GM12873 (cell line): ENCODE measurements at regions not wholly inside any gene's neighbourhood (a gene's known extent, or its start where the extent isn't known, plus 50 kb on each side); places are given as distances from the start of the nearest gene placed in this dataset.

Experiments used
- TF ChIP-seq, protein P1 (sequence below): IDR thresholded peaks from 2 replicates; pipeline ENCODE4 v1.5.1; 2012; ENCODE audit warnings: low read depth, mild to moderate bottlenecking, moderate library complexity, low read length, control low read depth; ENCODE audit not compliant: insufficient read depth; ENCODE audit errors: missing control alignments

DNA sequence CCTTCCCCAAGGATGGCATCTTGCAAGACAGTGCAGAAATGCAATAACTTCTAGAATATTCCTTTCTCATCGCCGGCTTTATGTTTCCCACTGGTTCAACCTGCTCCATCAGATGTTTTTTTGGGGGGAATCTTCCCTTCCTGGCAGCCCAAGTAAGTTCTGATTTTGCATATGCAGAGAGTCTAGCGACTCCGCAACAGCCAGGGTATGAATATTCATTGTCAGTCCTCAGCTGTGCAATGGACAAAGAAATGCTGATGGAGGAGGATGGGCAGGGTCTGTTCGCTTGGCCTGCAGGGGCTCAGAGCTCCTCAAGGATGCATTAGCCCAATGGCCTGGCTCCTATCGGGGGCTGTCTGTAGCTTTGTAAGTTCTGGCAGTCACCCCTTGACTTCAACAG lies 358.8 kb upstream of the CCL2 start:
- TF ChIP-seq, protein P1, sequence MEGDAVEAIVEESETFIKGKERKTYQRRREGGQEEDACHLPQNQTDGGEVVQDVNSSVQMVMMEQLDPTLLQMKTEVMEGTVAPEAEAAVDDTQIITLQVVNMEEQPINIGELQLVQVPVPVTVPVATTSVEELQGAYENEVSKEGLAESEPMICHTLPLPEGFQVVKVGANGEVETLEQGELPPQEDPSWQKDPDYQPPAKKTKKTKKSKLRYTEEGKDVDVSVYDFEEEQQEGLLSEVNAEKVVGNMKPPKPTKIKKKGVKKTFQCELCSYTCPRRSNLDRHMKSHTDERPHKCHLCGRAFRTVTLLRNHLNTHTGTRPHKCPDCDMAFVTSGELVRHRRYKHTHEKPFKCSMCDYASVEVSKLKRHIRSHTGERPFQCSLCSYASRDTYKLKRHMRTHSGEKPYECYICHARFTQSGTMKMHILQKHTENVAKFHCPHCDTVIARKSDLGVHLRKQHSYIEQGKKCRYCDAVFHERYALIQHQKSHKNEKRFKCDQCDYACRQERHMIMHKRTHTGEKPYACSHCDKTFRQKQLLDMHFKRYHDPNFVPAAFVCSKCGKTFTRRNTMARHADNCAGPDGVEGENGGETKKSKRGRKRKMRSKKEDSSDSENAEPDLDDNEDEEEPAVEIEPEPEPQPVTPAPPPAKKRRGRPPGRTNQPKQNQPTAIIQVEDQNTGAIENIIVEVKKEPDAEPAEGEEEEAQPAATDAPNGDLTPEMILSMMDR: no peak

- TF ChIP-seq, protein P1: no peak
Observed at GRCh38 chr17:33901085-33901484, 354.0 kb upstream of the CCL2 start.

- TF ChIP-seq, protein P1: no peak
Observed at GRCh38 chr17:33902901-33903449, 352.1 kb upstream of the CCL2 start.

- TF ChIP-seq, protein P1: no peak
Observed at GRCh38 chr17:33904476-33904875, 350.6 kb upstream of the CCL2 start.

DNA sequence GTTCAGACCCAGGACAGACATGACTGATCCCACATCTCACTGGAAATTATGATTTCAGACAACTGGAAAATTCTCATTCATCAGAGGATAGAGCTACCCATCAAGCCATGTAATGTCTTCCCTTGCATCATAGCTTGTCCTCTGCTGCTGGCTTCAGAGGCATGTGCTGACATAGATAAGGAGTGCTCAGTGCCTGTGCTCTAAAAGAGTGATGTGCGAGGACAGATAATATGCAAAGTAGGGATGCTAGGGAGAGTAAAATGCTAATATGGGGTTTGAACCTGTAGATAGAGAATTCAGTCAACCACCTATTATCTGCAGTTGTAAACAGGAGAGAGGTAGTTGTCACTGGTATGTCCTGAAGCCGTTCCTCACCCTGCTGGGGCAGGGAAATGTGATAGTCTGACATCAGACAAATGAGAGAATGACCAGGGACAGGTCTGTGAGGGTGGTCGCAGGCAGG lies 349.7 kb upstream of the CCL2 start:
- TF ChIP-seq, protein P1: no peak

- TF ChIP-seq, protein P1: no peak
Observed at GRCh38 chr17:33908363-33909064, 346.6 kb upstream of the CCL2 start.

- TF ChIP-seq, protein P1: no peak
Observed at GRCh38 chr17:33910200-33910857, 344.8 kb upstream of the CCL2 start.
